ENCODE measurements at regions not wholly inside any gene's neighbourhood (a gene's known extent, or its start where the extent isn't known, plus 50 kb on each side); places are given as distances from the start of the nearest gene placed in this dataset.
A peak's percentile ranks its signal among the peaks of the same experiment; 100 is the strongest.
"Not testable (repeated sequence)": the region's sequence is repeated elsewhere in the genome, so short reads cannot be mapped to it uniquely, and the experiment has no call there.

- not testable (repeated sequence) for DNase-seq
These were observed 661.0 kb downstream of the ETNK1 start for GRCh38 chr12:23285764-23286530.

GRCh38 chr12:23290627-23291330 lies 658.7 kb downstream of the SOX5 start:
- no peak for DNase-seq

GRCh38 chr12:23303220-23303619 lies 646.2 kb downstream of the SOX5 start:
- DNase-seq: no peak

GRCh38 chr12:23303821-23304220 lies 645.6 kb downstream of the SOX5 start:
- no peak for DNase-seq

- no peak for DNase-seq
These were observed 615.5 kb downstream of the SOX5 start for GRCh38 chr12:23333938-23334337.

GRCh38 chr12:23335593-23335992 lies 613.9 kb downstream of the SOX5 start:
- no peak for DNase-seq

GRCh38 chr12:23337213-23337612 lies 612.3 kb downstream of the SOX5 start:
- no peak for DNase-seq

- DNase-seq: no peak
These were observed 609.1 kb downstream of the SOX5 start for GRCh38 chr12:23340351-23340750.

- no peak for DNase-seq
These were observed 607.1 kb downstream of the SOX5 start for GRCh38 chr12:23342407-23342806.

- DNase-seq: no peak
These were observed 599.9 kb downstream of the SOX5 start for GRCh38 chr12:23349564-23349963.

- DNase-seq: no peak
These were observed 598.7 kb downstream of the SOX5 start for GRCh38 chr12:23350808-23351207.

GRCh38 chr12:23352670-23353069 lies 596.8 kb downstream of the SOX5 start:
- no peak for DNase-seq

- no peak for DNase-seq
These were observed 594.7 kb downstream of the SOX5 start for GRCh38 chr12:23354800-23355199.

- DNase-seq: peak; percentile 10
These were observed 593.0 kb downstream of the SOX5 start for GRCh38 chr12:23356440-23356839.

GRCh38 chr12:23356927-23357708 lies 592.4 kb downstream of the SOX5 start:
- no peak for DNase-seq

GRCh38 chr12:23359975-23360701 lies 589.3 kb downstream of the SOX5 start:
- no peak for DNase-seq

- no peak for DNase-seq
These were observed 587.5 kb downstream of the SOX5 start for GRCh38 chr12:23361971-23362370.

GRCh38 chr12:23368590-23368989 lies 580.9 kb downstream of the SOX5 start:
- no peak for DNase-seq

GRCh38 chr12:23375621-23376020 lies 573.8 kb downstream of the SOX5 start:
- DNase-seq: no peak

GRCh38 chr12:23376238-23376637 lies 573.2 kb downstream of the SOX5 start:
- DNase-seq: no peak

GRCh38 chr12:23380419-23381100 lies 568.9 kb downstream of the SOX5 start:
- no peak for DNase-seq

GRCh38 chr12:23388898-23389297 lies 560.6 kb downstream of the SOX5 start:
- not testable (repeated sequence) for DNase-seq

Measured in activated CD4-positive, alpha-beta T cell treated with anti-CD3 and anti-CD28 coated beads, Interleukin-2, amount 50 U/mL, for 16 hours (primary cell).